GM21423 (cell line): ENCODE measurements at regions not wholly inside any gene's neighbourhood (a gene's known extent, or its start where the extent isn't known, plus 50 kb on each side); places are given as distances from the start of the nearest gene placed in this dataset.
A peak's percentile ranks its signal among the peaks of the same experiment; 100 is the strongest.
"Not testable (repeated sequence)": the region's sequence is repeated elsewhere in the genome, so short reads cannot be mapped to it uniquely, and the experiment has no call there.

Source experiments
- ATAC-seq: cut with Tn5 transposase; IDR thresholded peaks from one replicate; pipeline ENCODE4 v1.9.1; 2021; ENCODE audit warnings: mild to moderate bottlenecking, moderate library complexity; ENCODE audit not compliant: unreplicated experiment

GRCh38 chr6:139973669-139974344 lies 599.4 kb upstream of the CITED2 start:
- ATAC-seq, result no peak

GRCh38 chr6:139972116-139972515 lies 597.7 kb upstream of the CITED2 start:
- ATAC-seq, result no peak

DNA sequence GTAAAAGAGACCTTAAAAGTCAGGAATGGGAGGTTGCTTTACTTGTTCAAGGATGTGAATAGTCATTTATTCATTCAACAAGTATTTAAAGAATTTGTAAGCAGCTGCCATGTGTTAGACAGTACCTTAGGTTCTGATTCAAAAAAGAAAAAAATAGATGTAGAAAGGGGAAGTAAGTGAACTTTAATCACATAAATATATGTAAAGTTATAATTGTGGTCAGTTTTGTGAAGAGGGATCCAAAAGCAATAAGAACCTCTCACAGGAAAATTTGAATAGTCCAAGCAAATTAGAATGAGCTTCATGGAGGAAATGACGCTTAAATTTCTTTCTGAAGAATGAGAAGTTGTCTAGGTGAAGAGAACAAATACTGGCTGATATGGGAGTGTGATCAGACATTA lies 596.1 kb upstream of the CITED2 start:
- no peak for ATAC-seq

GRCh38 chr6:139967497-139967896 lies 593.0 kb upstream of the CITED2 start:
- no peak for ATAC-seq

- no peak for ATAC-seq
These were observed 590.9 kb upstream of the CITED2 start for GRCh38 chr6:139965393-139965792.

DNA sequence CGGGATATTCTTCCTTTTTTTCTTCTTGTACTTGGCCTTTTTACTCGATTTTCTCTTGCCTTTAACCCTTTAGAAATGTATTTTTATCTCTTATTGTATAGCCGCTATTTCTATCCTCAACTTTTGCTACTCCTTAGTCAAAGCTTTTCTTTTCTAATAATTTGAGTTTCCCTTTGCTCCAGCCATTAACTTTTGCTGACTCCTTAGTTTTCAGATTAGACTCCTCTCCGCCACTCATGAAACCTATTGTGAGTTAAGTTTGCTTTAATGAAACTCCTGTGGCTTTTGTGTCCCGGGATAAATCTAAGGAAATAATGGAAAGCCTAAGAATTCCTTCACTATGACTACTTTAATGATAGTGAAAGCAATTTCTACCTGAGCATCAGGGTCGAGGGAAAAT lies 590.3 kb upstream of the CITED2 start:
- no peak for ATAC-seq

- no peak for ATAC-seq
These were observed 588.4 kb upstream of the CITED2 start for GRCh38 chr6:139962654-139963347.

DNA sequence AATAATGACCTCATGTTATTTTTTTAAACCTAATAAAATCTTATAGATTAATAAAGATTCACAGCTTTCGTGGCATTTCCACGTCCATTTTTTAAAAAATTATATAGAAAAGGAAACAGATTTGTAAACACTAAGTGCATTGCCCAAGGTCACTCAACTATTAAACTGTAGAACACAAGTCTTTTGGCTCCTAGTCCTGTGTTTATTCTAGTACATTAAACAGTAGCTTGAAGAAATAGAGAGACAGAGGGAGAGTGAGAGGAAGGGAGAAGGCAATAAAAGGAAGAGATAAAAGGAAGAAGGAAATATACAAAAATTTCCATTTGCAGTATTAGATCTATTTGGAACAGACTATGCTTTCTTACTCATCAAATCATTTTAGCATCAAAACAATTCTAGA lies 586.7 kb upstream of the CITED2 start:
- ATAC-seq, result no peak

GRCh38 chr6:139960671-139961070 lies 586.2 kb upstream of the CITED2 start:
- ATAC-seq, result no peak

DNA sequence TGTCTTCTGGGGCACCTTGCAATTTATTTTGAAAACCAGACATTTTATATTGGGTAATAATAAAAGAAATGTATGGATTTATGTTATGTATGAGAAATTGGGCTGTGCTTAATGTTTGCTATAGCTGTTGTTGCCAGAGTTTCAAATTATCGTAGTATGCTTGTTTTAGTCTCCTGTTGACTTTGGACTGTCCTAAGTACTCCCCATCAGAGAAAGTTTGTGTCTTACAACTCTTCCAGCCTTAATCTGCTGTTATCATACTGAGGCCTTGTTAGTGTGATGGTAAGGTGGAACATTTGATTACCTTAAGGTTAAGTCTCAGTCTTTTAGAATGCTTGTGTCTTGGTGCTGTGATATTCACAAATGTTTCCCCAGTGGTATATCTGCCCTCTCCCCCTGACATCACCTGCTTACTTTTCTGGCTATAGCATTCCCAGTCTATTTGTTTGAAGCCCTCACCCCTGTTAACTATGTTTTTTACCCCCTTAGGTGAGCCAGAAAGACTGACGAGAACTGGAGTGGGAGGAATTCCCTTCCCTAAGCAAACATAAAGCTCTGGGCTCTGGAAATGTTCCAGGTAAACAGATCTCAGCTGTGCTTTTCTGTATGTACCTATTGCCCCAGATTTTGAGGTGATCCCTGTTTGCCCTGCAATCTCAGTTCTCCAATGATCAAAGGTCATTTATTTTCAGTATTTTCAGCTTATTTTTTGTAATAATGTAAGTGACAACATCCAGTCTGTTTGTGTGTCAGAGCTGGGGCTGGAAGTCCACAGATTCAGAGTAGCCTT lies 581.1 kb upstream of the CITED2 start:
- no peak for ATAC-seq

GRCh38 chr6:139954463-139955071 lies 580.1 kb upstream of the CITED2 start:
- ATAC-seq, result no peak

DNA sequence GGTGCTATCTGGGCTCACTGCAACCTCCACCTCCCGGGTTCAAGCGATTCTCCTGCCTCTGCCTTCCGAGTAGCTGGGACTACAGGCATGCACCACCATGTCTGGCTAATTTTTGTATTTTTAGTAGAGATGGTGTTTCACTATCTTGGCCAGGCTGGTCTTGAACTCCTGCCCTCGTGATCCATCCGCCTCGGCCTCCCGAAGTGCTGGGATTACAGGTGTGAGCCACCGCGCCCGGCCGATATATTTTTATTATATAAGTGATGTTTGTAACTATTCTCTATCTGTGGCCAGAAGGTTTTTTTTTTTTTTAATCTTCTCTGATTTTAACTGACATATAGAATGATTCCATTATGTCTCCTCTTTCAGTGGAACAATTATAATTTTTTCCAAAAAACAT lies 579.3 kb upstream of the CITED2 start:
- ATAC-seq, result not testable (repeated sequence)

GRCh38 chr6:139951172-139951571 lies 576.7 kb upstream of the CITED2 start:
- no peak for ATAC-seq

DNA sequence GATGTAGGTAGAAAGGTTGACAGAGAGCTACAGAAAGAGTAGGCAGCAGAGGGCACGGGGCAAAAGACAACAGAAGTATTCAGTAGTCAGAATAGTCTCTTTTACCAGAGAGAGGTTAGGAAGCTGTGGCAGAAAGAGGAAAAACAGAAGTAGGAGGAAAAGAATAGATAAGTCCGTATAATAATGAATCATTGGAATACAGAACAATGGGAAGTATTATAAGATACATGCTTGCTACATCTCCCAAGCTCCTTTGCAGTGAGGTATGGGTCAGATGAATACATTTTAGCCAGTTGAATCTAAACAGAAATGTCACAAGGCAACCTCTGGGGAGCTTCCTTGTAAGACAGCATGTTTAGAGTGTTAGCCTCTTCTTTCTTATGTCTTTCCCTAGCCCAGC lies 570.5 kb upstream of the CITED2 start:
- ATAC-seq, result no peak

DNA sequence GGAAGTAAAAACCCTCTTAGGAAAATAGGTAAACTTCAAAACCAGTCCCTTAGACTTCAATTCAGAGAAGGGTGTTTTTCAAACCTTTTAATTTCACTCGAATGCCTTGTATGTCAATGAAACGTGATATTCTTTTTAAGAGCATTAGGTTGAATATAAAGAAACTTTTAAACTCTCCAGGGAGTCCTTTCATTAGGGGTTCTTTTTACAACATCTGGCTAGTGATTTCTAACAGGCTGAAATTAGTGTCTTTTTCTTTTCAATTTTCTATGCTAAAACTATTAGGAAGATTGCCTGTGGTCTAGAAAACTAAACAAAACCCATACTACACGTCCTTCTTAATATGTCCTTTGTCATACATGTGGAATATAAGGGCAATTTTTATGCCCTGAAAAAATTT lies 569.7 kb upstream of the CITED2 start:
- ATAC-seq, result no peak

DNA sequence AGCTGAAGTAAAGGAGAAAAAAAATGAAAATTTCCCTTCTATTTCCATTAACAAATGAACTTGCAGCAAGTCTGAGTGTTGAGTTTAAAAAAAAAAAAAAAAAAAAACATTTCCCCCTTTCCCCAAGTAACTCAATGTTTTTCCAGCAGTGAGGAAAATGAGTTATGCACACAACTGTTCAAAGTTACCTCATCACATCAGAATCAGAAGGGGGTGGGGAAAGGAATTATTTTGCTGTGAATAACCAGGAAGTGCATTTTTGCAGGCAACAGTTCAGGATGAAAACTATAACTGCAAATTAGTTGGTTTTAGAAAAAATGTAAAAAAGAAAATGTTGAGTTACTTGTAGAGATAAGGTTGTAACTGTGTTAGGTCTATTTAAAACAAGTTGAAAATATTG lies 568.9 kb upstream of the CITED2 start:
- ATAC-seq, result no peak

DNA sequence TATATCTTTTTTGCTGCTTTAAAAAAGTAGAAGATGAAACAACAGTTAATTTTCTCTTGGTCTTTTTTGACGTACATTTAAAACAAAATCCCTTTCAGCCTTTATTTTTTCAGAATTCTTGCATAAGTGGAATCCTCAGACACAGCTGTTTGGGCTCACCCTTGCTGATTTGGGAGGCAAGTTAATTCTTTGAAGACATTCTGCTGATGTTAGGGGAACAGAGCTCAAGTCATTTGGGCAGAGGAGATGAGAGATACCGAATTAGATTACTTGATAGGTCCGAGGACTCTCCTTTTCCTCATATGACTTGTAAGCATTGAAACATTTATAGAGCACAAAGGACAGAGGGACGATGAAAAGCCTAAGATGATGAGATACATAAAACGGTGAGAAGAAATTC lies 567.9 kb upstream of the CITED2 start:
- no peak for ATAC-seq

DNA sequence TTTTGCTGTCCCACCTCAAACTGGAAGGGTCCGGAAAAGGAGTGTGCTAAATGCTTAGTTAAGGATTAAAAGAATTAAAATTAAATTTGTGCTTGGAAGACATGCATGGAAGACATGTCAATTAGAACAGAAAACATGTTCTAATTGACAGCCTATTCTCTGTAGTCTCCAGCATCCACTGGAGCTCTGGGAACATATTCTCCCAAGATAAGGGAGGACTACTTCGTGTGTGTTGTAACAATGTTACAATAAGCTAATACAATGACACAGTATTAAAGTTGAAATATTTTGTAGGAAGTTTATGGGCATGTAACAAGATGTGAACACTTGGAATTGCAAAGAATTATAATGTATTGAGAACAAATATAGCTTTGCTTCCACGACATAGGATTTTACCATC lies 567.4 kb upstream of the CITED2 start:
- no peak for ATAC-seq

- ATAC-seq, result peak; percentile 89
These were observed 566.6 kb upstream of the CITED2 start for GRCh38 chr6:139940741-139941729.
